ENCODE measurements at regions not wholly inside any gene's neighbourhood (a gene's known extent, or its start where the extent isn't known, plus 50 kb on each side); places are given as distances from the start of the nearest gene placed in this dataset.
"Not testable (repeated sequence)": the region's sequence is repeated elsewhere in the genome, so short reads cannot be mapped to it uniquely, and the experiment has no call there.

GRCh38 chr2:16026816-16027501, 86.6 kb downstream of the MYCN start:
- H3K27ac Mint-ChIP-seq, result no peak overlapping the region
- ATAC-seq (ENCODE audit: low read depth in 2 of 2) (no peak), DNase-seq (no peak)
- H3K27me3 Mint-ChIP-seq, result no peaks in the 10 kb centered on the region
- H3K4me3 Mint-ChIP-seq, result no peak overlapping the region
- peaks cover 0 to 3% (median 0%) of the 10 kb centered on the region in 7 donors for H3K9me3 Mint-ChIP-seq
- no peaks in the 10 kb centered on the region for H3K36me3 Mint-ChIP-seq
- H3K4me1 Mint-ChIP-seq, result no peaks in the 10 kb centered on the region

- Mint-ChIP-seq H3K36me3 (no peaks in the 10 kb centered on the region), H3K27me3 (no peaks in the 10 kb centered on the region), H3K9me3 (peaks cover 0 to 3% (median 0%) of the 10 kb centered on the region in 7 donors), H3K4me3 (no peak overlapping the region), H3K4me1 (no peaks in the 10 kb centered on the region), H3K27ac (no peak overlapping the region)
- no peak for ATAC-seq (ENCODE audit: low read depth in 2 of 2)
- DNase-seq, result no peak
Measured at GRCh38 chr2:16025876-16026640, 85.7 kb downstream of the MYCN start.

- H3K27me3 Mint-ChIP-seq, result peaks cover 0 to 3% (median 1%) of the 10 kb centered on the region in 3 donors
- DNase-seq (no peak), ATAC-seq (ENCODE audit: low read depth in 2 of 2) (no peak)
- H3K4me3 Mint-ChIP-seq, result no peak overlapping the region
- no peak overlapping the region for H3K27ac Mint-ChIP-seq
- H3K4me1 Mint-ChIP-seq, result no peaks in the 10 kb centered on the region
- no peaks in the 10 kb centered on the region for H3K36me3 Mint-ChIP-seq
- peaks cover 0 to 3% (median 0%) of the 10 kb centered on the region in 7 donors for H3K9me3 Mint-ChIP-seq
Measured at GRCh38 chr2:16025211-16025875, 85.0 kb downstream of the MYCN start.

GRCh38 chr2:16024628-16025027, 84.3 kb downstream of the MYCN start:
- H3K4me3 Mint-ChIP-seq; H3K4me1 Mint-ChIP-seq; H3K36me3 Mint-ChIP-seq; H3K27ac Mint-ChIP-seq; H3K9me3 Mint-ChIP-seq; DNase-seq; H3K27me3 Mint-ChIP-seq; ATAC-seq (ENCODE audit: low read depth in 2 of 2): not testable (repeated sequence)

- Mint-ChIP-seq H3K36me3 (no peaks in the 10 kb centered on the region), H3K27ac (no peak overlapping the region), H3K4me1 (no peaks in the 10 kb centered on the region), H3K9me3 (peaks cover 0 to 3% (median 0%) of the 10 kb centered on the region in 7 donors), H3K4me3 (no peak overlapping the region), H3K27me3 (peaks cover 0 to 7% (median 4%) of the 10 kb centered on the region in 3 donors)
- DNase-seq (no peak), ATAC-seq (ENCODE audit: low read depth in 2 of 2) (no peak)
Measured at GRCh38 chr2:16023506-16024360, 83.4 kb downstream of the MYCN start.

- peaks cover 0 to 5% (median 1%) of the 10 kb centered on the region in 7 donors for H3K9me3 Mint-ChIP-seq
- peaks cover 0 to 15% (median 4%) of the 10 kb centered on the region in 3 donors for H3K27me3 Mint-ChIP-seq
- H3K27ac Mint-ChIP-seq, result no peak overlapping the region
- DNase-seq, result no peak
- H3K4me3 Mint-ChIP-seq, result no peak overlapping the region
- no peaks in the 10 kb centered on the region for H3K36me3 Mint-ChIP-seq
- ATAC-seq (ENCODE audit: low read depth in 2 of 2), result no peak
- no peaks in the 10 kb centered on the region for H3K4me1 Mint-ChIP-seq
Measured at GRCh38 chr2:16022548-16023240, 82.3 kb downstream of the MYCN start.

- peaks cover 0 to 5% (median 1%) of the 10 kb centered on the region in 7 donors for H3K9me3 Mint-ChIP-seq
- no peaks in the 10 kb centered on the region for H3K36me3 Mint-ChIP-seq
- ATAC-seq (ENCODE audit: low read depth in 2 of 2), result no peak
- H3K27me3 Mint-ChIP-seq, result peaks cover 0 to 16% (median 4%) of the 10 kb centered on the region in 3 donors
- no peaks in the 10 kb centered on the region for H3K4me1 Mint-ChIP-seq
- no peak for DNase-seq
- H3K4me3 Mint-ChIP-seq, result no peak overlapping the region
- no peak overlapping the region for H3K27ac Mint-ChIP-seq
Measured at GRCh38 chr2:16021611-16022363, 81.4 kb downstream of the MYCN start.

- Mint-ChIP-seq H3K4me3 (no peak overlapping the region), H3K27me3 (peaks cover 0 to 16% (median 10%) of the 10 kb centered on the region in 3 donors), H3K27ac (no peak overlapping the region), H3K36me3 (no peaks in the 10 kb centered on the region), H3K4me1 (no peaks in the 10 kb centered on the region), H3K9me3 (peaks cover 0 to 5% (median 0%) of the 10 kb centered on the region in 7 donors)
- no peak for ATAC-seq (ENCODE audit: low read depth in 2 of 2)
- no peak for DNase-seq
Measured at GRCh38 chr2:16020389-16021008, 80.1 kb downstream of the MYCN start.

GRCh38 chr2:16019617-16020351, 79.4 kb downstream of the MYCN start:
- Mint-ChIP-seq H3K27me3 (peaks cover 6 to 22% (median 14%) of the 10 kb centered on the region in 3 donors), H3K36me3 (no peaks in the 10 kb centered on the region), H3K4me3 (no peak overlapping the region), H3K4me1 (no peaks in the 10 kb centered on the region), H3K9me3 (peaks cover 0 to 5% (median 1%) of the 10 kb centered on the region in 7 donors), H3K27ac (no peak overlapping the region)
- ATAC-seq (ENCODE audit: low read depth in 2 of 2), result no peak
- DNase-seq, result no peak

- DNase-seq, result no peak
- Mint-ChIP-seq H3K9me3 (peaks cover 0 to 5% (median 2%) of the 10 kb centered on the region in 7 donors), H3K27me3 (peaks cover 12 to 29% (median 20%) of the 10 kb centered on the region in 3 donors), H3K36me3 (no peaks in the 10 kb centered on the region), H3K4me1 (no peaks in the 10 kb centered on the region), H3K27ac (no peak overlapping the region), H3K4me3 (no peak overlapping the region)
- no peak for ATAC-seq (ENCODE audit: low read depth in 2 of 2)
Measured at GRCh38 chr2:16019060-16019480, 78.7 kb downstream of the MYCN start.
